Hematopoietic multipotent progenitor cell treated with erythropoietin and hydrocortisone succinate and interleukin-3 and kit ligand, for 17 days (in vitro differentiated cells): ENCODE measurements at regions not wholly inside any gene's neighbourhood (a gene's known extent, or its start where the extent isn't known, plus 50 kb on each side); places are given as distances from the start of the nearest gene placed in this dataset.
"Not testable (repeated sequence)": the region's sequence is repeated elsewhere in the genome, so short reads cannot be mapped to it uniquely, and the experiment has no call there.

Source experiments
- DNase-seq: peaks from one replicate; pipeline ENCODE4 v3.0.0-alpha.2; 2015; ENCODE audit warnings: low spot score

DNA sequence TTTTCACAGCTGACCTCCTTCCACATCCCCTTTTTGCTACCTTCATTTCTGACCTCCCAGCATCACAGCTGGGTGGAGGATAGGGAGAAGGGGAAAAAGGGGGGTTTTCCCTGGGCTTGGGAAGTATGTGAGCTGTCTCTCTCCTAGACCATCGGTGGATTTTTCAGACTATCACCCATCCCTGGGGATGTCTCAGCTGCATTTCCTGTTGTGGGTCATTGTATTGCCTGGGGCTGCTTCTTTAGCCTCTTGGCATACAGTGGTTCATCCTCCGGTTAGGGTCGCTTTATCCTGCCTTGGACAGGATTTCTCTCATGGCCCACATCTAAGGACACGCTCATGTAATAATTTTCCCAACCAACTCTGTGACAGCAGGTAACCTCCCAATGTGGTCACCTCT is 142.5 kb upstream of the ARG1 start:
- no peak for DNase-seq

DNA sequence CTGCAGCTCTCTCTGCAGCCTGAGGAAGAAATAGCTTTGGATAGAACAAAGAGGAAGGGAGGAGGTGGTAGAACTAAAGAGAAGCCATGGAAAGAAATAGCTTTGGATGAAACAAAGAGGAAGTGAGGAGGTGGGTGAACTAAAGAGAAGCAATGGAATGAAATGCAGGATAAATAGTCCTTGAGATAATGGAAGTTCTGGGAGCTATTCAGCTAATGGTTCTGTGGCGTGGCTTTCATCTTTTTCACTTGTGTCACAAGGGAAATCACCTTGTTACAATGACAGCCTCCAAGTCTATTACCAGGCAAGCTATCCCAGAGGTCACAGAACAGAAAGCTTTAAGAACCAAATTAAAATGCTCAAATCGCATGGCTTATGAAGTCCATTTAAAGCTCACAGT is 141.3 kb upstream of the ARG1 start:
- DNase-seq, result no peak

DNA sequence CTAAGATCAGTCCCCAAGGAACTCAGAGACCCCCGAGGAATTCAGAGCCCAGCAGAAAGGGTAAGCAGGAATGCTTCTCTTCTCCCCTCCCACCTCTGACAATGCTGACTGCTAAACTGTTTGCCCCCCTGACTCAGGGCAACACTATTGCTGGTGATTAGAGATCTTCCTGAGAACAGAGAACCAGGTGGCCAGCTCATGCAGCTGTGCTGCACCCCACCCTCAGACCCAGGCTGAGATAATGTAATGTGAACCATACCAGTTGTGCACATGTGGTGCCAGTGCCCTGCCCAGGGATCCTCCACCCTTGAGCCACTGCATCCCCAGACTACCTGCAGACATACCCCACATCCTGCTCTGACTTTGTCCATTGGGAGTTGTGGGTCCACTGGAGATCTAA is 139.1 kb upstream of the ARG1 start:
- DNase-seq, result no peak

DNA sequence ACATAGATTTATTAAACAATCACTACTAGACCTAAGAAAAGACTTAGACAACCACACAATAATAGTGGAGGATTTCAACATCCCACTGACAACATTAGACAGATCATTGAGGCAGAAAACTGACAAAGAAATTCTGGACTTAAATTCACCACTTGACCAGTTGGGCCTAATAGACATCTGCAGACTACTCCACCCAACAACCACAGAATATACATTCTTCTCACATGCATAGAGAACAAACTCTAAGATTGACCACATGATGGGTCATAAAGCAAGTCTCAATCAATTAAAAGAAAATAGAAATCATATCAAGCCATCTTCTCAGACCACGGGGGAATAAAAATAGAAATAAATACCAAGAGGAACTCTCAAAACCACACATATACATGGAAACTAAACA is 136.7 kb upstream of the ARG1 start:
- no peak for DNase-seq

DNA sequence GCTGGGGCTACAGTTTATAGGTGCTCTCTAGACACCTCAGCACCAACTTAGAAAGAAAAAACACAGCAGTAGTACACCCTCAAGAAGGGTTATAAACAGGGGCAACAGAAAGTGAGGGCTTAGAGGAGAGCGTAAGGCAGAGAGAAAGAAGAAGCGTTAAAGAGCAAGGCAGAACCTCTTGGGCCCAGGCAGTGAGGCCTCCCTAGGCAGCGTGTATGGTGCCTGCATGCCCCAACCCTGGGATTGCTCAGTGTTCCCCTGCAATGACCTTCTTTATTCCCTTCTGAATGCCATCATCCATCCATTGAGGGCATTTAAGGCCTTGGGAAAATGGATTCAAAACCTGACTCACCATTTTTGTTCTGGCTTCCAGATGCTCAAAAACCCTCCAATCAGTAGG is 130.0 kb upstream of the ARG1 start:
- no peak for DNase-seq

DNA sequence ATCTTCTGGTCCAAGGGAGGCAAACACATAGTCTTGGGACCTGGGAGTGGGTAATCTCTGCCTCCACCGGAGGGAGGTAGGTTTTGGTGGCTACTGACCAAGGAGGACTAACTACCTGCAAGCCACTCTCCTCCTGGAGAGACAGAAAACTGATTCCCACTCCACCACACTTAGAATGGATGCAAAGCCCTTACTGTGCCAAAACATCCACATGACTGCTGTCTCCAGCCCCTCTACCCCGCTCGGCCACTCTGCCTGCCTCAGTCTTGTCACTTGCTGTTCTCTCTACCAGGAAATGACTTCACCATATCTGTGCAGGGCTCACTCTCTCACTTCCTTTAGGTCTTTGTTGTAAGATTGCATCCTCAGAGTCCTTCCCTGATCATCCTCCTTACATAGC is 129.5 kb upstream of the ARG1 start:
- no peak for DNase-seq

DNA sequence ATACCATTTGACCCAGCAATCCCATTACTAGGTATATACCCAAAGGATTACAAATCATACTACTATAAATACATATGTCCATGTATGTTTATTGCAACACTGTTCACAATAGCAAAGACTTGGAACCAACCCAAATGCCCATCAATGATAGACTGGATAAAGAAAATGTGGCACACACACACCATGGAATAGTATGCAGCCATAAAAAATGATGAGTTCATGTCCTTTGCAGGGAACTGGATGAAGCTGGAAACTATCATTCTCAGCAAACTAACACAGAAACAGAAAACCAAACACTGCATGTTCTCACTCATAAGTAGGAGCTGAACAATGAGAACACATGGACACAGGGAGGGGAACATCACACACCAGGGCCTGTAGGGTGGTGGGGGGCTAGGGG is 127.7 kb upstream of the ARG1 start:
- DNase-seq, result not testable (repeated sequence)

DNA sequence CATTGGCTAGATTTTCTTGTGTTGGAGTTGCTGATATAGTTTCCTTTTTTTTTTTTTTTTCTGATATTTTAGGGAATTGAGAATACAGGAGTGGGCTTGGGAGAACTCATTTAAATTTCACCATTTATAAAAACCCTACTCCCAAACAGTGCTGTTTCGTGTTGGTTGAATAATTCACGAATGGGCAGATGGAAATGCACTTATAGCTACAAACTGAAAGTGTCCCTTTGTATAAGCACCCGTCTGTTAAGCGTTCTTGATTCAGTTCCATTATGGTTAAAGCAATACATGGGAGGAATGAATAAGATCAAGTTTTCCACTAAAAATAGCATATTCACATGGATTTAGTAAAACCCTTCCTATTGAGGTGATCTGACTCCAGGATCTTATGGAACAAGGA is 122.2 kb upstream of the ARG1 start:
- DNase-seq, result no peak

DNA sequence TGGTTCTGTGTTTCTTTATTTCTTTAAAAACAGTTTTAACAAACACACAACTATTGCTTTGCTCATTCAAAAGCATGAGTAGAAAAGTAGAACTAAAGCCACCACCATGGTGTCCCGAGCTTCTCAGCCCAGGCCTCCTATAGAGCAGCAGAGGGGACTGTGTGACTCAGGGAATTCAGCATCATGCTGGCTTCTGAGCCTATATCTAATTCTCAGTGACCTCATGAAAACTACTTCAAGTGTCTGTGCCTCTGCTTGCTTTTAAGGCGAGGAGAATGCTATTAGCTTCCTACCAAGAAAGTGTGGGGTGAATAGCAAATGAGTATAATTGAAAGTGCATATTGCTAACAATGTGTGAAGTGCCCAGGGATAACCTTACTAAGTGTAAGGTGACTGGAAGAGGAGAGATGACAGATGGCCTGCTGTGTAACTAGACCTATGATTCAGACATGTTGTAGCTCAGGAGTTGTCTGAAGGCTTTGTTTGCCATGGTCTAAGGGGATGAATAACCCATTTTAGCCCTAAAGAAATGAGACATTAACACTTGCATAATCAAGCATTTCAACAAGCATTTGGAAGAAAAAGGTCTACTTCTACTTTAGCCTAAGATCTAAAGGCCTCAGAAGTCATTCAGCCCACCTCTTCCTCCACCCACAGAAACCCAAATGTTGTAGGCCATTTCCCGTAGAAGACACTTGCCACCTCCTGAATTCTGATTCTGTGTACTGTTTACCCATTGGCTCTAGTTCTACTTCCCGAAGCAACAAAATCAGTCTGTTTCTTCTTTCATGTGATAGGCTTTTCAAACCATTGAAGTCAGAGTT is 121.5 kb upstream of the ARG1 start:
- no peak for DNase-seq

DNA sequence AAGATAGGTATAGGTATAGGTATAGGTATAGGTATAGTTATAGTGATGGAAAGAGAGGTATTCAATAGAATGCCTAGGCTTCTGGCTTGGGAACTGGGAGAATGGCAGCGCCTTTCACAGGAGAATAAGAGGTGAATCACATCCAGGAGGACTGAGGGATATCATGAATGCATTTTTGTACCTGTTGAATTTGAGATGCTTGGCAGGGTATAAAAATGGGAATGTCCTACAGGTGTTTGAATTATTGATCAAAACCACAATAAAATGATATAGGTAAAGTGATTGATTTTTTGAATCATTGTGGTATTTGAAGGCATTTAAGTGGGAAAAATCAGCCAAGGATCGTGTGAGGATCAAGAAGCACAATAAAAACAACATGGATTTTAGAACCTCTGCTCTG is 119.2 kb upstream of the ARG1 start:
- no peak for DNase-seq

DNA sequence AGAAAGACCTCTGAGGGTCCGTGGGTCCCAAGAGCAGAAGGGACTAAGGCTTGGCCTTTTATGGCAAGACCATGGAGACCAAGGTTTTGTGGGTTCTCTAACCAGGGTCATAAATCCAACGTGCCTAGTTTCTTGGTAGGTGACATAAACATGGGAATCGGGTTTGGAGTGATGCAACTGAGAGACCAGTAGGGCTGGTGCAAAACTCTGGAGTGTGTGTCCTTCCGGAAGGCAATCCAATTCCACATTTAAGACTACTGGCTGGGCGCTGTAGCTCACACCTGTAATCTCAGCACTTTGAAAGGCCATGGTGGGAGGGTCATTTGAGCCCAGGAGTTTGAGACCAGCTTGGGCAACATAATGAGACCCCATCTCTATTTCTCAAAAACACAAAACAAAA is 116.5 kb upstream of the ARG1 start:
- DNase-seq, result no peak

DNA sequence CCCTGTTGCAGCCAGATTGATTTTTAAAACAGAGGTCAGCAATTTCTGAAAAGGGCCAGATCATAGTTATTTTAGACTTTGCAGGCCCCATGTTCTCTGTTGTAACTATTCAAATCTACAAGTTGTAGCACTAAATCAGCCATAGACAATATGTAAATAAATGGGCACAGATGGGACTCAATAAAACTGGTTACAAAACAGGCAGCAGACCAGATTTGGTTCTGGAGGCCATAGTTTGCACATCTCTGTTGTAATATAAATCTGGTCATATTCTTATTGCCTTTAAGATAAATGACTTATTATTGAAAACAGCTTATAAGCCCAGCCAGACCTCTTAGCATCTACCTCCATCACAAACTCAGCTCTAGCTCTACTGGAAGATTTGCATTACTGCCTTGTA is 114.0 kb upstream of the ARG1 start:
- no peak for DNase-seq

DNA sequence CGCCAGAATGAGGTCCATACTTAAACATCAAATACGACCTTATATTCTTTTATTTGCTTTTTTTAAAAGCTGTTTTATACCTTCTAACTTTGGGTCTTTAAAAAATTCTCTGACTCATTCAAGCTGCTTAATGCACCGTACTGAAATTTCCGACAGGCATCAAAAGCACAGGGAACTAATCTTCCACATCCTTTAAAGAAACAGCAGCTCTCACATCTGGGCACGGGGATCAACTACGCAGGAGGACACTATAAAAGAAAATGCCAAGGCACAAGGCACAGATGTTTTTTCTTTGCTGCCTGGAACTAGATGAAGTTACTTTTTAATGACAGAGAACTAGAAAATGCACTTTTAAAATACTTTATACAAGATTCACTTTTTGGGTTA is 112.4 kb upstream of the ARG1 start:
- no peak for DNase-seq

DNA sequence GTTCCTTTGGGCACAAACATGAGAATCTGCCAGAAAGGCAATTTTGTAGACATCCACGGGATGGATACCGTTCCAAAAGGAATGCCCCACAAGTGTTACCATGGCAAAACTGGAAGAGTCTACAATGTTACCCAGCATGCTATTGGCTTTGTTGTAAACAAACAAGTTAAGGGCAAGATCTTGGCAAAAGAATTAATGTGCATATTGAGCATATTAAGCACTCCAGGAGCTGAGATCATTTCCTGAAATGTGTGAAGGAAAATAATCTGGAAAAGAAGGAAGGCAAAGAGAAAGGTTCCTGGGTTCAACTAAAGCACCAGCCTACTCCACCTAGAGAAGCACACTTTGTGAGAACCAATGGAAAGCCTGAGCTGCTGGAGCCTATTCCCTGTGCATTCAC is 103.9 kb upstream of the ARG1 start:
- no peak for DNase-seq

DNA sequence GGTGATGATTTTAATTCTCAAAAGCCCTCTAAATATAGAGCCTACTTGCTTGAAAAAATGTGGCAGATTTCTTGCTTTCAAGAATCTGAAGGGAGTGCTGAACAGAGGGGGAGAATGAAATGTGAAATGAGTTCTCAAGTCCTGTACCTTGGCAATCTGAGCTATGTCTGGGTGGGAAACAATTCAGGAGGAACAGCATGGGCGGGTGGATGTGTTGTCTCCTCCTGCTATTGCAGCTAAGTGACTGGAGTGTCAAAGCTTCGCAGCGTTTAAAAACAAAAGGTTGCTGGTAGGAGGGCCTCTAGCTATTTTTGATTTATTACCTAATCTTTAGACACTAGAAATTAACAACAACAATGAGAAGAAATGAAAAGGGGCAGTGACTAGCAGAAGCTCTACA is 102.5 kb upstream of the ARG1 start:
- no peak for DNase-seq

DNA sequence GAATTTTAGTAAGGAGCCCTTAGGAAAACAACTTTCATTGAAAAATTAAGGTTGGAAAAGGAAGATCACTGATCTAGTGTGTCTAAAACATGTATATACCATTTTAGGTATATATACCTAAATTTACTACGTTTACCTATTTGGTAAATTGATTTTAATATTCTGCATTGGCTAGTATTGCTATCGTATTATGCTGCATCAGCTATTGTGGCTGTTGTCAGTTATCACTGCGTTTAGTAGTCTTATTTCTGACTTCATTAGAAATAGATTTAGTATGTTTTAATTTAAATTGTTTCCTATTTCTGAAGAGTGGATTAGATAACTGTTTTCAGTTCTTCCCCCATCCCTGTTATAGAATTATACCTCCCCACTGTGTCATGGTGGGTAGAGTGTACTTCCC is 101.7 kb upstream of the ARG1 start:
- DNase-seq, result no peak

DNA sequence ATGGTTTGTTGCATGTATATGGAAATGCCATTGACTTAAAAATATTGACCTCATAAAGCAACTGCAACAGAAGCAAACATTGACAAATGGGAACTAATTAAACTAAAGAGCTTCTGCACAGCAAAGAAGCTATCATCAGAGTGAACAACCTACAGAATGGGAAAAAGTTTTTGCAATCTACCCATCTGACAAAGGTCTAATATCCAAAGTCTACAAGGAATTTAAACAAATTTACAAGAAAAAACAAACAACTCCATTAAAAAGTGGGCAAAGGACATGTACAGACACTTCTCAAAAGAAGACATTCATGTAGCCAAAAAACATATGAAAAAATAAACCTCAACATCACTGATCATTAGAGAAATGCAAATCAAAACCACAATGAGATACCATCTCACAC is 99.7 kb upstream of the ARG1 start:
- not testable (repeated sequence) for DNase-seq

DNA sequence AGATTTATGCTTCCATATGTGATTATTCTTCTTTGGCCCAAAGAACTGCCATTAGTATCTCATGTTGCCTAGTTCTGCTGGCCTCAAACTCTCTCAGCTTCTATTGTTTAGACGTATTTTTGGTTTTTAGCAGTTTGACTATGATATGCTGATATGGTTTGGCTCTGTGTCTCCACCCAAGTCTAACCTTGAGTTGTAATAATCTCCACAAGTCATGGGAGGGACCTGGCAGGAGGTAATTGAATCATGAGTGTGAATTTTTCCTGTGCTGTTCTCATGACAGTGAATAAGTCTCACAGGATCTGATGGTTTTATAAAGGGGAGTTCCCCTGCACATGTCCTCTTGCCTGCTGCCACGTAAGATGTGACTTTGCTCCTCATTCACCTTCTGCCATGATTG is 96.7 kb upstream of the ARG1 start:
- DNase-seq, result no peak

DNA sequence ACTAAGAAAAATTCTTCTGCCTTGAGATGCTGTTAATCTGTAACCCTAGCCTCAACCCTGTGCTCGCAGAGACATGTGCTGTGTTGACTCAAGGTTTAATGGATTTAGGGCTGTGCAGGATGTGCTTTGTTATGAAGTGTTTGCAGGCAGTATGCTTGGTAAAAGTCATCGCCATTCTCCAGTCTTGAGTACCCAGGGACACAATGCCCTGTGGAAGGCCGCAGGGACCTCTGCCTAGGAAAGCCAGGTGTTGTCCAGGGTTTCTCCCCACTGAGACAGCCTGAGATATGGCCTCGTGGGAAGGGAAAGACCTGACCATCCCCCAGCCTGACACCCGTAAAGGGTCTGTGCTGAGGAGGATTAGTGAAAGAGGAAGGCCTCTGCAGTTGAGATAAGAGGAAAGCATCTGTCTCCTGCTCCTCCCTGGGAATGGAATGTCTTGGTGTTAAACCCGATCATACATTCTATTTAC is 94.2 kb upstream of the ARG1 start:
- not testable (repeated sequence) for DNase-seq

DNA sequence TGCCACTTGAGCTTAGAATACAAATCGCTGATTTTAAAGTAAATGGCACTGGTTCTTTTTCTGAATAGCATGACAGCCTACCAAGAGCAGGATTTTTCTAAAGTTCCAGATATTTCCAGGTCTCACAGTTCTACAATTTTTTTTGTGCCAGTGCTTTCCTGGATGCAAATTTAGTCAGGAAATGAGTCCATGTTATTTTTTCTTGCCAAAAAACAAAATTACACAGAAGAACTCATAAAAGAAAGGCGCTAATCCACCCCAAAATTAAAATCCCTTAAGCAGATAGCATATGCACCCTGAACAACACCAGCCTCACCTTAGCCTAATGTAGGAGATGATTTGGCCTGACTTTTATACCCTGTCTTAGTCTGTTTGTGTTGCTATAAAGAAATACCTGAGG is 86.4 kb upstream of the ARG1 start:
- DNase-seq, result no peak

DNA sequence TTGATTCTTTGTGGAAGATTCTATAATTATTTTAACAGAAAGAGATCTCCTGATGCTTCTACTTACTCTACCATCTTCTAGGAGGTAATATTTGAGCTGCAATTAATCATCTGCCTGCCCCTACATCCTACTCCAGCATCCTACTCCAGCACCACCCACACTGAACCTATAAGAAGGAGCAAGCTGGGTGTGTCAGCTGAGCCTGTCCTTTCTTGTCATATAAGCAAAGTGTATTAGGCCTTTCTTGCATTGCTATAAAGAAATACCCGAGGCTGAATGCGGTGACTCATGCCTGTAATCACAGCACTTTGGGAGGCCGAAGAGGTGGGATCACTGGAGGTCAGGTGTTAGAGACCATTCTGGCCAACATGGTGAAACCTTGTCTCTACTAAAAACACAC is 84.2 kb upstream of the ARG1 start:
- DNase-seq, result no peak

DNA sequence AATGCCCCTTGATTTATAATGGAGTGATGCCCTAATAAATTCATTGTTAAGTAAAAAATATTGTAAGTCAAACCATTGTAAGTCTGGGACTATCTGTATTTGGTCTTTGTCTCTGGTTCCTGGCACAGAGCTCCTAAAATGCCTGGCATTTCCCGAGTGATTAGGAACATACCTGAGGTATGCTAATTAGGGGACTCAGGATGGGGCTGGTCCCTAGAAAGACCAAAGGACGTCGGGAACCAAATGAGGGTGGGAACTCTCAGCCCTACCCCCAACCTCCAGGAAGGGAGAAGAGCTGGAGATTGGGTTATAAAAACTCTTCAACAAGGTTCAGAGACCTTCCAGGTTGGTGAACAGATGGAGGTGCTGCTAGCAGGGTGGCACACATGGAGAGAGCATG is 82.6 kb upstream of the ARG1 start:
- no peak for DNase-seq

DNA sequence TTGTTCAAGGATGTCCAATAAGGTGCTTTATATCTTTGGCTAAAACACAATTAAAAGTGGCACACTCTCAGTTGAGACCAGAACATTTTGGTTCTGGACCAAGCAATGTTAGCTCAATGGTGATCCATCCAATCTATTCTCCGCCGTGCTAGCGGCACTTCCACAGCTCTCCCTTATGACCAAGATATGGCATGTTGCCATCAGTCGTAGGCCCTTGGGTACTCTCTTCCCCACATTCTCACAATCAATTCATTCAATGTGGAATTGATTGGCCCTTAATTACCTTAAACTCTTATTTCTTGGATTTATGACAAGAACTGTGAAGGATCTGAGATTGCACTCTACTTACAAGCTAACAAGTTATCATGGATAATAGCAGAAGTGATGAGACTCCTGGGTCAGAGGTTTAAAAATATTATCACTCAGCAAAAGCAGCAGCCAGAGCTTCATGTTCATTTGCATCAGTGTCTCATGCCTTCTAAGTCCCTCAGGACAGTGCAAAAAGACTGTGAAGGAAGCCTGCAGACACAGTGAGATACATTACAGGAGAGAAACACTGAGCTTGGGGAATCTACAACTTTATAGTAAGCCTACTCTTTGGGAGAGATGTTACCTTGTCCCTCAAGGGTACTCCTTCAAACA is 80.0 kb upstream of the ARG1 start:
- DNase-seq, result no peak

DNA sequence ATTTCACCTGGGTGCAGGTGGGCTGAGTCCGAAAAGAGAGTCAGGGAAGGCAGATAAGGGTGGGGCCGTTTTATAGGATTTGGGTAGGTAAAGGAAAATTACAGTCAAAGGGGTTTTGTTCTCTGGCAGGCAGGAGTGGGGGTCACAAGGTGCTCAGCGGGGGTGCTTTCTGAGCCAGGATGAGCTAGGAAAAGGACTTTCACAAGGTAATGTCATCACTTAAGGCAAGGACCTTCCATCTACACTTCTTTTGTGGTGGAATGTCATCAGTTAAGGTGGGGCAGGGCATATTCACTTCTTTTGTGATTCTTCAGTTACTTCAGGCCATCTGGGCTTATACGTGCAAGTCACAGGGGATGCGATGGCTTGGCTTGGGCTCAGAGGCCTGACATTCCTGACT is 68.6 kb upstream of the ARG1 start:
- not testable (repeated sequence) for DNase-seq
